CD4-positive, alpha-beta memory T cell (primary cell): ENCODE measurements at regions not wholly inside any gene's neighbourhood (a gene's known extent, or its start where the extent isn't known, plus 50 kb on each side); places are given as distances from the start of the nearest gene placed in this dataset.
"Not testable (repeated sequence)": the region's sequence is repeated elsewhere in the genome, so short reads cannot be mapped to it uniquely, and the experiment has no call there.

Experiments
- CTCF ChIA-PET: fragments of 350-600 bp; sonication (Branson Sonifier 250); formaldehyde crosslinking; loops from one replicate; lab custom pipeline; 2021; ENCODE audit warnings: inconsistent platforms; ENCODE audit not compliant: partially characterized antibody; lab: Charles Lee
- POLR2A ChIA-PET: fragments of 350-600 bp; sonication (Branson Sonifier 250); formaldehyde crosslinking; loops from one replicate; lab custom pipeline; 2021; ENCODE audit not compliant: partially characterized antibody; lab: Charles Lee
- DNase-seq, 5 donors: peaks; one replicate each; pipeline versions ENCODE4 v3.0.0 to v3.0.0-alpha.2; 2020 to 2022; ENCODE audit warnings: mixed read lengths in 1 of 5
- H3K27ac ChIP-seq: one replicate; pipeline ENCODE4 v1.7.0; 2013; ENCODE audit warnings: low read depth, low read length
- H3K27me3 ChIP-seq: 2 replicates; pipeline ENCODE4 v1.7.0; 2013; ENCODE audit warnings: mild to moderate bottlenecking, low read length, moderate library complexity; ENCODE audit not compliant: insufficient read depth
- H3K36me3 ChIP-seq: 2 replicates; pipeline ENCODE4 v1.7.0; 2013; ENCODE audit warnings: mild to moderate bottlenecking, low read length, moderate library complexity; ENCODE audit not compliant: insufficient read depth
- H3K4me1 ChIP-seq: 2 replicates; pipeline ENCODE4 v1.7.0; 2013; ENCODE audit warnings: mild to moderate bottlenecking, low read length, moderate library complexity; ENCODE audit not compliant: insufficient read depth
- H3K4me3 ChIP-seq, 2 donors: one replicate each; pipeline ENCODE4 v1.7.0; 2013; ENCODE audit warnings: low read length in 2 of 2, mild to moderate bottlenecking in 1 of 2
- H3K9me3 ChIP-seq, 2 donors: one replicate each; pipeline ENCODE4 v1.7.0; 2013; ENCODE audit warnings: low read length in 2 of 2, control low read depth in 1 of 2; ENCODE audit not compliant: control insufficient read depth in 1 of 2
- H3K27ac Mint-ChIP-seq, 7 donors: one replicate each; pipeline ENCODE4 v1.8.0; 2020 to 2021; ENCODE audit warnings: mixed read lengths in 7 of 7, mild to moderate bottlenecking in 6 of 7, inconsistent platforms in 3 of 7, moderate library complexity in 3 of 7
- H3K27me3 Mint-ChIP-seq, 2 donors: one replicate each; pipeline ENCODE4 v1.8.0; 2020 to 2021; ENCODE audit warnings: mixed read lengths in 2 of 2
- H3K36me3 Mint-ChIP-seq, 2 donors: one replicate each; pipeline ENCODE4 v1.8.0; 2020 to 2021; ENCODE audit warnings: mixed read lengths in 2 of 2, inconsistent platforms in 1 of 2, mild to moderate bottlenecking in 1 of 2
- H3K4me1 Mint-ChIP-seq, 4 donors: one replicate each; pipeline ENCODE4 v1.8.0; 2020 to 2021; ENCODE audit warnings: mixed read lengths in 4 of 4, mild to moderate bottlenecking in 1 of 4
- H3K4me3 Mint-ChIP-seq, 8 donors: one replicate each; pipeline ENCODE4 v1.8.0; 2020 to 2021; ENCODE audit warnings: mixed read lengths in 8 of 8, mild to moderate bottlenecking in 7 of 8, moderate library complexity in 6 of 8, inconsistent platforms in 3 of 8
- H3K9me3 Mint-ChIP-seq, 8 donors: one replicate each; pipeline ENCODE4 v1.8.0; 2020 to 2021; ENCODE audit warnings: mixed read lengths in 8 of 8, mild to moderate bottlenecking in 5 of 8, inconsistent platforms in 3 of 8, moderate library complexity in 1 of 8
- intact Hi-C: fragments of 100-400 bp; cut with micrococcal nuclease; formaldehyde crosslinking; loops from one replicate; pipeline ENCODE4 v1.15.1; 2023

- Mint-ChIP-seq H3K27ac (peak overlapping the region in 1 of 7 donors; percentile 6), H3K9me3 (peaks cover 0 to 18% (median 6%) of the 10 kb centered on the region in 8 donors), H3K4me3 (no peak overlapping the region), H3K4me1 (no peaks in the 10 kb centered on the region), H3K27me3 (peaks cover 0 to 6% of the 10 kb centered on the region in 2 donors), H3K36me3 (no peaks in the 10 kb centered on the region)
- ChIA-PET POLR2A (no interaction called here), CTCF (no interaction called here)
- H3K9me3 ChIP-seq, result no peaks in the 10 kb centered on the region
- no peaks in the 10 kb centered on the region for H3K27me3 ChIP-seq
- DNase-seq, result no peak
- H3K4me3 ChIP-seq, result no peak overlapping the region
- H3K4me1 ChIP-seq, result no peaks in the 10 kb centered on the region
- no peaks in the 10 kb centered on the region for H3K36me3 ChIP-seq
- intact Hi-C loops, result no loop called here
- no peak overlapping the region for H3K27ac ChIP-seq
Observed at GRCh38 chr16:66020046-66020445, 346.4 kb upstream of the CDH5 start.

GRCh38 chr16:66019502-66019901 lies 347.0 kb upstream of the CDH5 start:
- H3K36me3 ChIP-seq, DNase-seq, H3K27me3 Mint-ChIP-seq, intact Hi-C loops, H3K4me1 Mint-ChIP-seq, POLR2A ChIA-PET, H3K27ac Mint-ChIP-seq, H3K27me3 ChIP-seq, H3K4me1 ChIP-seq, H3K27ac ChIP-seq, H3K4me3 Mint-ChIP-seq, H3K36me3 Mint-ChIP-seq, H3K4me3 ChIP-seq, CTCF ChIA-PET, H3K9me3 ChIP-seq: not testable (repeated sequence)
- peaks cover 0 to 13% (median 2%) of the 10 kb centered on the region in 8 donors for H3K9me3 Mint-ChIP-seq

GRCh38 chr16:66014221-66014620 lies 352.3 kb upstream of the CDH5 start:
- H3K27me3 ChIP-seq, result no peaks in the 10 kb centered on the region
- CTCF ChIA-PET, result no interaction called here
- no peak overlapping the region for H3K27ac Mint-ChIP-seq
- H3K4me1 ChIP-seq, result no peaks in the 10 kb centered on the region
- peaks cover 0 to 4% (median 0%) of the 10 kb centered on the region in 8 donors for H3K9me3 Mint-ChIP-seq
- H3K9me3 ChIP-seq, result no peaks in the 10 kb centered on the region
- H3K4me1 Mint-ChIP-seq, result no peaks in the 10 kb centered on the region
- no peak for DNase-seq
- POLR2A ChIA-PET, result no interaction called here
- H3K36me3 ChIP-seq, result no peaks in the 10 kb centered on the region
- no peak overlapping the region for H3K27ac ChIP-seq
- peaks cover 0 to 9% of the 10 kb centered on the region in 2 donors for H3K27me3 Mint-ChIP-seq
- H3K36me3 Mint-ChIP-seq, result no peaks in the 10 kb centered on the region
- H3K4me3 Mint-ChIP-seq, result no peak overlapping the region
- intact Hi-C loops, result no loop called here
- H3K4me3 ChIP-seq, result no peak overlapping the region

- Histone ChIP-seq H3K9me3 (no peaks in the 10 kb centered on the region), H3K4me3 (no peak overlapping the region), H3K27me3 (no peaks in the 10 kb centered on the region), H3K4me1 (no peaks in the 10 kb centered on the region), H3K36me3 (no peaks in the 10 kb centered on the region), H3K27ac (no peak overlapping the region)
- H3K27ac Mint-ChIP-seq, result no peak overlapping the region
- H3K4me3 Mint-ChIP-seq, result no peak overlapping the region
- no peaks in the 10 kb centered on the region for H3K4me1 Mint-ChIP-seq
- ChIA-PET POLR2A (no interaction called here), CTCF (no interaction called here)
- no peak for DNase-seq
- no peaks in the 10 kb centered on the region for H3K36me3 Mint-ChIP-seq
- peaks cover 0 to 4% (median 0%) of the 10 kb centered on the region in 8 donors for H3K9me3 Mint-ChIP-seq
- intact Hi-C loops, result no loop called here
- peaks cover 0 to 9% of the 10 kb centered on the region in 2 donors for H3K27me3 Mint-ChIP-seq
Observed at GRCh38 chr16:66013486-66013885, 353.0 kb upstream of the CDH5 start.

- peaks cover 0 to 2% of the 10 kb centered on the region in 2 donors for H3K27me3 Mint-ChIP-seq
- no peak overlapping the region for H3K27ac ChIP-seq
Observed at GRCh38 chr16:66008136-66008535, 358.4 kb upstream of the CDH5 start.

GRCh38 chr16:66007717-66008116 lies 358.8 kb upstream of the CDH5 start:
- DNase-seq, result no peak
- Histone ChIP-seq H3K27ac (no peak overlapping the region), H3K4me3 (no peak overlapping the region), H3K27me3 (no peaks in the 10 kb centered on the region), H3K36me3 (no peaks in the 10 kb centered on the region), H3K9me3 (no peaks in the 10 kb centered on the region), H3K4me1 (no peaks in the 10 kb centered on the region)
- Mint-ChIP-seq H3K36me3 (no peaks in the 10 kb centered on the region), H3K4me1 (no peaks in the 10 kb centered on the region), H3K9me3 (peaks cover 0 to 4% (median 0%) of the 10 kb centered on the region in 8 donors), H3K4me3 (no peak overlapping the region), H3K27me3 (peaks cover 0 to 2% of the 10 kb centered on the region in 2 donors), H3K27ac (no peak overlapping the region)
- CTCF ChIA-PET, result interaction anchor here (1.0 kb wide), 1 partner anchor 21 kb away, joined by 3 read pairs; no protein-coding TSS in a partner anchor
- intact Hi-C loops, result no loop called here
- POLR2A ChIA-PET, result no interaction called here

More at GRCh38 chr16:66008136-66008535, 358.4 kb upstream of the CDH5 start:
- no peaks in the 10 kb centered on the region for H3K9me3 ChIP-seq
- H3K36me3 ChIP-seq, result no peaks in the 10 kb centered on the region
- Mint-ChIP-seq H3K27ac (no peak overlapping the region), H3K36me3 (no peaks in the 10 kb centered on the region), H3K9me3 (peaks cover 0 to 4% (median 0%) of the 10 kb centered on the region in 8 donors), H3K4me1 (no peaks in the 10 kb centered on the region), H3K4me3 (no peak overlapping the region)
- no peak overlapping the region for H3K4me3 ChIP-seq
- H3K4me1 ChIP-seq, result no peaks in the 10 kb centered on the region
- no peaks in the 10 kb centered on the region for H3K27me3 ChIP-seq
- intact Hi-C loops, result no loop called here
- ChIA-PET POLR2A (no interaction called here), CTCF (interaction anchor here (1.0 kb wide), 1 partner anchor 20 kb away, joined by 3 read pairs; no protein-coding TSS in a partner anchor)
- no peak for DNase-seq

GRCh38 chr16:66006485-66006884 lies 360.0 kb upstream of the CDH5 start:
- Mint-ChIP-seq H3K27ac (no peak overlapping the region), H3K4me1 (no peaks in the 10 kb centered on the region), H3K27me3 (peaks cover 0 to 2% of the 10 kb centered on the region in 2 donors), H3K9me3 (peaks cover 0 to 4% (median 0%) of the 10 kb centered on the region in 8 donors), H3K4me3 (no peak overlapping the region), H3K36me3 (no peaks in the 10 kb centered on the region)
- no peak for DNase-seq
- POLR2A ChIA-PET, result no interaction called here
- Histone ChIP-seq H3K36me3 (no peaks in the 10 kb centered on the region), H3K4me1 (no peaks in the 10 kb centered on the region), H3K4me3 (no peak overlapping the region), H3K27me3 (no peaks in the 10 kb centered on the region), H3K9me3 (no peaks in the 10 kb centered on the region), H3K27ac (no peak overlapping the region)
- CTCF ChIA-PET, result no interaction called here
- intact Hi-C loops, result no loop called here

GRCh38 chr16:66004699-66005098 lies 361.8 kb upstream of the CDH5 start:
- Mint-ChIP-seq H3K9me3 (peaks cover 0 to 4% (median 0%) of the 10 kb centered on the region in 8 donors), H3K4me3 (no peak overlapping the region), H3K27ac (no peak overlapping the region), H3K4me1 (no peaks in the 10 kb centered on the region), H3K36me3 (no peaks in the 10 kb centered on the region), H3K27me3 (peaks cover 0 to 5% of the 10 kb centered on the region in 2 donors)
- POLR2A ChIA-PET, result no interaction called here
- no peaks in the 10 kb centered on the region for H3K4me1 ChIP-seq
- H3K27ac ChIP-seq, result no peak overlapping the region
- intact Hi-C loops, result no loop called here
- CTCF ChIA-PET, result no interaction called here
- H3K4me3 ChIP-seq, result no peak overlapping the region
- no peaks in the 10 kb centered on the region for H3K36me3 ChIP-seq
- no peaks in the 10 kb centered on the region for H3K9me3 ChIP-seq
- no peak for DNase-seq
- H3K27me3 ChIP-seq, result no peaks in the 10 kb centered on the region
